ENCODE measurements at regions not wholly inside any gene's neighbourhood (a gene's known extent, or its start where the extent isn't known, plus 50 kb on each side); places are given as distances from the start of the nearest gene placed in this dataset.
"Not testable (repeated sequence)": the region's sequence is repeated elsewhere in the genome, so short reads cannot be mapped to it uniquely, and the experiment has no call there.

- ATAC-seq (ENCODE audit: low read depth in 2 of 2) (no peak), DNase-seq (no peak)
- no peaks in the 10 kb centered on the region for H3K36me3 Mint-ChIP-seq
- peaks cover 0 to 29% (median 10%) of the 10 kb centered on the region in 7 donors for H3K9me3 Mint-ChIP-seq
- no peak overlapping the region for H3K4me3 Mint-ChIP-seq
- no peak overlapping the region for H3K27ac Mint-ChIP-seq
- no peaks in the 10 kb centered on the region for H3K4me1 Mint-ChIP-seq
- no peaks in the 10 kb centered on the region for H3K27me3 Mint-ChIP-seq
Measured at GRCh38 chr4:126924237-126924636, 708.5 kb upstream of the INTU start.

- ATAC-seq (ENCODE audit: low read depth in 2 of 2); H3K27ac Mint-ChIP-seq; H3K4me3 Mint-ChIP-seq; H3K4me1 Mint-ChIP-seq; H3K36me3 Mint-ChIP-seq; DNase-seq; H3K27me3 Mint-ChIP-seq: not testable (repeated sequence)
- peaks cover 0 to 23% (median 5%) of the 10 kb centered on the region in 7 donors for H3K9me3 Mint-ChIP-seq
Measured at GRCh38 chr4:126930059-126930458, 702.7 kb upstream of the INTU start.

DNA sequence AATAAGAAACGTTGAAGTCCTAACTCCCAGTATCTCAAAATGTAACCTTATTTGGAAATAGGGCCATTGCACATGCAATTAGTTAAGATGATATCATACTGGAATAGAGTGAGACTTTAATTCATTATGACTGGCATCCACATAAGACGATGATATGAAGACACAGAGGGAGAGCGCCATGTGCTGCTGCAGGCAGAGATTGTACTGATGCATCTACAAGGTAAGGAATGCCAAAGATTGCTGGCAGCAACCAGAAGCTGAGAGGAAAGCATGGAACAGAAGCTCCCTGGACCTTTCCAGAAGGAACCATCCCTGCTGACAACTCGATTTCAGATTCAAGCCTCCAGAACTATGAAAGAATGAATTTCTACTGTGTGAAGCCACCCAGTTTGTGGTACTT, 697.0 kb upstream of the INTU start:
- Mint-ChIP-seq H3K27ac (no peak overlapping the region), H3K4me3 (no peak overlapping the region), H3K36me3 (no peaks in the 10 kb centered on the region), H3K4me1 (no peaks in the 10 kb centered on the region), H3K9me3 (peaks cover 3 to 13% (median 6%) of the 10 kb centered on the region in 7 donors), H3K27me3 (no peaks in the 10 kb centered on the region)
- no peak for ATAC-seq (ENCODE audit: low read depth in 2 of 2)
- DNase-seq, result no peak

- no peaks in the 10 kb centered on the region for H3K27me3 Mint-ChIP-seq
- H3K4me1 Mint-ChIP-seq, result no peaks in the 10 kb centered on the region
- no peaks in the 10 kb centered on the region for H3K36me3 Mint-ChIP-seq
- H3K27ac Mint-ChIP-seq, result no peak overlapping the region
- no peak overlapping the region for H3K4me3 Mint-ChIP-seq
- DNase-seq, result no peak
- H3K9me3 Mint-ChIP-seq, result peaks cover 3 to 14% (median 9%) of the 10 kb centered on the region in 7 donors
- ATAC-seq (ENCODE audit: low read depth in 2 of 2), result no peak
Measured at GRCh38 chr4:126937342-126937741, 695.4 kb upstream of the INTU start.

DNA sequence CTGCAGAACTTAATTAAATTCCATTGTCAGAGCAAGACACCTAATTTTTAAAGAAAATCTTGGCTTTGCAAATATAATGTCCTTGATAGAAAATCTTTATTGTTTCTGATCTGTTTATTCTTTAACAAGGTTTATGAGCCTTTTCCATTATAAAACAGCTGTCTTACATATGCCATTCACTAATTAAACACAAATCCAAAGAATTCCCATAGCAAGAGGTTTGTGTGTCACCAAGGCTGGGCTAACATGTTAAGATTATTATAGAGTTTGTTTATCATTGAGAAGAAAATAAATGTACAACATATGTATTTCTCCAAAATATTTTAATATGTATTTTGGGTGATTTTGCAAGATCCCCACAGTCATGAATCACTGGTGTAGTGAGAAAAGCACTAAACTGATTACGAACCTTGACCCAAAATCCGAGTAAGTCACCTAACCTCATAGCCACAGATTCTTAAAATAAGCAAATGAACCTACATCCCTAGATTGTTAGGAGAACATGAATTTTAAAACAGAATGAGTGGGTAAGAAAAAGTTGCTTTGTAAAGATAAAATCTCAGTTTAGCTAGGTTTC, 694.8 kb upstream of the INTU start:
- Mint-ChIP-seq H3K4me3 (no peak overlapping the region), H3K4me1 (no peaks in the 10 kb centered on the region), H3K27me3 (no peaks in the 10 kb centered on the region), H3K27ac (no peak overlapping the region), H3K36me3 (no peaks in the 10 kb centered on the region), H3K9me3 (peaks cover 3 to 14% (median 9%) of the 10 kb centered on the region in 7 donors)
- ATAC-seq (ENCODE audit: low read depth in 2 of 2), result no peak
- DNase-seq, result no peak

DNA sequence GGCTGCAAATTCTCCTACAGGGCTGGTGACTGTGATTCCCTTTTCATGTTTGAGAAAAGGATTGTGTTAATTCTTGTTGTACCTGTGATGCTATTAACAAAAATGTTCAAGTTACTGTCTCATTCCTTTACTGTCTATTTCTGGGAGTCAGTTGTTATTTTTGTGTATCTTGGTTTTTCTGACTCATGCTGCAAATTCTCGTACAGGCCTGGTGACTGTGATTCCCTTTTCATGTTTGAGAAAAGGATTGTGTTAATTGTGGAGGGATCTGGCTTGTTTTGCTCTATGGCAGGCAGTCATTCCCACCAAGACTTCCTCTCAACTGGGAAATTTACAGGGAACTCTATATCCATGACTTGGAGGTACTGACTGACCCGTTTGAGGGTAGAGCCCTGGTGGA, 693.4 kb upstream of the INTU start:
- Mint-ChIP-seq H3K27me3 (no peaks in the 10 kb centered on the region), H3K27ac (no peak overlapping the region), H3K9me3 (peaks cover 3 to 17% (median 9%) of the 10 kb centered on the region in 7 donors), H3K36me3 (no peaks in the 10 kb centered on the region), H3K4me3 (no peak overlapping the region), H3K4me1 (no peaks in the 10 kb centered on the region)
- DNase-seq, result no peak
- no peak for ATAC-seq (ENCODE audit: low read depth in 2 of 2)

GRCh38 chr4:126947536-126947935, 685.2 kb upstream of the INTU start:
- no peak overlapping the region for H3K27ac Mint-ChIP-seq
- no peaks in the 10 kb centered on the region for H3K4me1 Mint-ChIP-seq
- H3K27me3 Mint-ChIP-seq, result no peaks in the 10 kb centered on the region
- no peak for DNase-seq
- no peak overlapping the region for H3K4me3 Mint-ChIP-seq
- ATAC-seq (ENCODE audit: low read depth in 2 of 2), result no peak
- no peaks in the 10 kb centered on the region for H3K36me3 Mint-ChIP-seq
- H3K9me3 Mint-ChIP-seq, result peaks cover 0 to 6% (median 4%) of the 10 kb centered on the region in 7 donors

DNA sequence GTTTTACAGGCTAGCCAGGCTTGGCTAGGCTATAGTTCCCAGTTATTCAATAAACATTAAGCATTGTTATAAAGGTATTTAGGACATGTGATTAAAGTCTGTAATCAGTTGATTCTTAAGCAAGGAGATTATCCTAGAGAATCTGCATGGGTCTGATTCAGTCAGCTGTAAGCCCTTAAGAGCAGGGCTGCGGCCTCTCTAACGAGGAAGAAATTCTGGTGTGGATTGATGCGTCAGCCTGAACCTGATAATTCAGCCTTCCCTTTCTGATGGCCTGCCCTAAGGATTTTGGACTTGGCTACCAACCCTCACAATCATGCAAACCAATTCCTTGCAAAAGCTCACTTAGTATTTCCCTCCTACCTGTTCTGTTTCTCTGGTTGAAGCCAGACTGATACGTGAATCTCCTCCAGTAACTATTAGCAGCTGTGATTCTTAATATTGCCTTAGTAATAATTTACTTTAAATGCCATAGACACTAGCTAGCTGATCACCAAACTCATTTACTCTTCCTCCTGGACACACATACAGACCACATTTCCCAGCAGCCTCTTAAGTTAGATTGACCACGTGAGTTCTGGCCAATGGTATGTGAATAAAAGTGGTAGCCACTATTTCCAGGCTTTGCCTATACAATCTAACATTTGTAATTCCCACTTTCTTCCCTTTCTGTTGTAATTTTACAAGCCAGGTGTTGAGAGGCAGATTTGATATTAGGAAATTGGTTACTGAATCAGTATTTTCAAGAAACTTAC, 678.0 kb upstream of the INTU start:
- ATAC-seq (ENCODE audit: low read depth in 2 of 2) (no peak), DNase-seq (no peak)
- H3K27ac Mint-ChIP-seq, result no peak overlapping the region
- H3K4me3 Mint-ChIP-seq, result no peak overlapping the region
- H3K27me3 Mint-ChIP-seq, result no peaks in the 10 kb centered on the region
- no peaks in the 10 kb centered on the region for H3K36me3 Mint-ChIP-seq
- H3K4me1 Mint-ChIP-seq, result no peaks in the 10 kb centered on the region
- peaks cover 1 to 5% (median 3%) of the 10 kb centered on the region in 7 donors for H3K9me3 Mint-ChIP-seq

GRCh38 chr4:126955292-126956183, 677.2 kb upstream of the INTU start:
- DNase-seq (no peak), ATAC-seq (ENCODE audit: low read depth in 2 of 2) (no peak)
- no peaks in the 10 kb centered on the region for H3K4me1 Mint-ChIP-seq
- no peaks in the 10 kb centered on the region for H3K36me3 Mint-ChIP-seq
- no peak overlapping the region for H3K4me3 Mint-ChIP-seq
- H3K27ac Mint-ChIP-seq, result peak overlapping the region in 1 of 6 donors; percentile 22
- no peaks in the 10 kb centered on the region for H3K27me3 Mint-ChIP-seq
- peaks cover 1 to 5% (median 3%) of the 10 kb centered on the region in 7 donors for H3K9me3 Mint-ChIP-seq

DNA sequence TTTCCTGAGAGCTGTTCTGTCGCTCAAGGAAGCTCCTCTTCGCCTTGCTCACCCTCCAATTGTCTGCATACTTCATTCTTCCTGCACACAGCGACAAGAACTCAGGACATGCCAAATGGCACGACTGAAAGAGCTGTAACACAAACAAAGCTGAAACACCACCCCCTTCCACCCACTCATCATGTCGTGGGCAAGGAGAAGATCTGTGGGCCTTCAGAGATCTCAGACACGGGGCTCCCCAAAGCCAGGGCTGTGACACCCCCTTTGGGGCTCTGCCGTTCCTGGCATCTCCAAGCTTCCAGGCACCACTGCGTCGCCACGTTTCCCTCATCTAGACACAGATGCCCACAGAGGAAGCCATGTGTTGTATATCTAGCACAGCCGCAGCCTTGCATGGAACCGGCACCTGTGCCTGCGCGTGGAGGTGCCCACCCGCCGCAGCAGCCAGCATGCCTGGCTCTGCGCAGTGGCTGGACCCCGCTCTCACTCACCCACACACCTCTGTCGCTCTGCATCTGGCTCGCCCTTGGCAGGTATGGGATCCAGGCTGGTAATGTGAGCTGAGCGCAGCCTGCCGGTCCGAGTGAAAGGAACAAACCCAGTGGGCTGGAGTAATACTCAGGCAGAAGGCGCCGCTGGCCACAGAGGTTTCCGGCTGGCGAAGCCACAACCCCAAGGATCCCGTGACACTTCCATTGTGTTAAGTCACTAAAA, 676.4 kb upstream of the INTU start:
- Mint-ChIP-seq H3K9me3 (peaks cover 1 to 5% (median 3%) of the 10 kb centered on the region in 7 donors), H3K4me1 (no peaks in the 10 kb centered on the region), H3K36me3 (no peaks in the 10 kb centered on the region), H3K27me3 (no peaks in the 10 kb centered on the region), H3K4me3 (no peak overlapping the region), H3K27ac (peak overlapping the region in 1 of 6 donors; percentile 22)
- DNase-seq (no peak), ATAC-seq (ENCODE audit: low read depth in 2 of 2) (no peak)

- H3K9me3 Mint-ChIP-seq, result peaks cover 0 to 4% (median 3%) of the 10 kb centered on the region in 7 donors
- H3K4me3 Mint-ChIP-seq, result no peak overlapping the region
- H3K27ac Mint-ChIP-seq, result no peak overlapping the region
- H3K36me3 Mint-ChIP-seq, result no peaks in the 10 kb centered on the region
- H3K27me3 Mint-ChIP-seq, result no peaks in the 10 kb centered on the region
- H3K4me1 Mint-ChIP-seq, result no peaks in the 10 kb centered on the region
- ATAC-seq (ENCODE audit: low read depth in 2 of 2), result no peak
- DNase-seq, result no peak
Measured at GRCh38 chr4:126957556-126957955, 675.2 kb upstream of the INTU start.

- H3K36me3 Mint-ChIP-seq, result no peaks in the 10 kb centered on the region
- no peak overlapping the region for H3K27ac Mint-ChIP-seq
- no peak overlapping the region for H3K4me3 Mint-ChIP-seq
- DNase-seq (no peak), ATAC-seq (ENCODE audit: low read depth in 2 of 2) (no peak)
- H3K27me3 Mint-ChIP-seq, result no peaks in the 10 kb centered on the region
- no peaks in the 10 kb centered on the region for H3K4me1 Mint-ChIP-seq
- peaks cover 0 to 4% (median 3%) of the 10 kb centered on the region in 7 donors for H3K9me3 Mint-ChIP-seq
Measured at GRCh38 chr4:126957987-126958386, 674.8 kb upstream of the INTU start.

DNA sequence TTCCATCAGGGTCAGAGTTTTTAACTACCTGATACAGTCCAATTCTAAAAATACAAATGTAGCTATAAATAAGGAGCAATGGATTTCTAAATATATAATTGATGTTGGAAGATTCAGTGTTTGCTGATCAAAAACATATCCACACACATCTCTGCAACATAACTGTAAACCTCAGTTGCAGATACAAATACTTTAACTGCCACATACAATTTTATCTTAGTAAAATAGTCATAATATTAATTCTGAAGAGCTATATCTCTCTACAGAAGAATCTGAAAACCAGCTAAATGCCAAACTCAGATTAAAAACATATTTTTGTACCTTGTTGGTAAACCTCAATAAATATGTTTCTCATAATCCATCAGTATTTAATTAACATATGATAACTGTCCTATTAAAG, 674.3 kb upstream of the INTU start:
- no peak overlapping the region for H3K4me3 Mint-ChIP-seq
- no peaks in the 10 kb centered on the region for H3K36me3 Mint-ChIP-seq
- H3K9me3 Mint-ChIP-seq, result peaks cover 0 to 4% (median 3%) of the 10 kb centered on the region in 7 donors
- no peak overlapping the region for H3K27ac Mint-ChIP-seq
- ATAC-seq (ENCODE audit: low read depth in 2 of 2) (no peak), DNase-seq (no peak)
- no peaks in the 10 kb centered on the region for H3K4me1 Mint-ChIP-seq
- H3K27me3 Mint-ChIP-seq, result no peaks in the 10 kb centered on the region
